ENCODE measurements at regions not wholly inside any gene's neighbourhood (a gene's known extent, or its start where the extent isn't known, plus 50 kb on each side); places are given as distances from the start of the nearest gene placed in this dataset.

- TF ChIP-seq, protein P1, sequence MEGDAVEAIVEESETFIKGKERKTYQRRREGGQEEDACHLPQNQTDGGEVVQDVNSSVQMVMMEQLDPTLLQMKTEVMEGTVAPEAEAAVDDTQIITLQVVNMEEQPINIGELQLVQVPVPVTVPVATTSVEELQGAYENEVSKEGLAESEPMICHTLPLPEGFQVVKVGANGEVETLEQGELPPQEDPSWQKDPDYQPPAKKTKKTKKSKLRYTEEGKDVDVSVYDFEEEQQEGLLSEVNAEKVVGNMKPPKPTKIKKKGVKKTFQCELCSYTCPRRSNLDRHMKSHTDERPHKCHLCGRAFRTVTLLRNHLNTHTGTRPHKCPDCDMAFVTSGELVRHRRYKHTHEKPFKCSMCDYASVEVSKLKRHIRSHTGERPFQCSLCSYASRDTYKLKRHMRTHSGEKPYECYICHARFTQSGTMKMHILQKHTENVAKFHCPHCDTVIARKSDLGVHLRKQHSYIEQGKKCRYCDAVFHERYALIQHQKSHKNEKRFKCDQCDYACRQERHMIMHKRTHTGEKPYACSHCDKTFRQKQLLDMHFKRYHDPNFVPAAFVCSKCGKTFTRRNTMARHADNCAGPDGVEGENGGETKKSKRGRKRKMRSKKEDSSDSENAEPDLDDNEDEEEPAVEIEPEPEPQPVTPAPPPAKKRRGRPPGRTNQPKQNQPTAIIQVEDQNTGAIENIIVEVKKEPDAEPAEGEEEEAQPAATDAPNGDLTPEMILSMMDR (IDR thresholded peaks at IDR 0.05 in 2 of 3, conservative IDR thresholded peaks at IDR 0.05 in 1 of 3; ENCODE audit: borderline replicate concordance in 1 of 3, insufficient read depth in 1 of 3, low read depth in 2 of 3, low read length in 2 of 3) = no peak
- TF ChIP-seq SP1 (IDR thresholded peaks at IDR 0.05; ENCODE audit: low read depth) (no peak), ZNF274 (IDR thresholded peaks at IDR 0.05; ENCODE audit: low read depth, low read length) (no peak), SIN3A (IDR thresholded peaks at IDR 0.05; ENCODE audit: low read depth) (no peak), CBX3 (IDR thresholded peaks at IDR 0.05; ENCODE audit: low read depth) (no peak)
These were observed 88.3 kb upstream of the MYLIP start for GRCh38 chr6:16040628-16040974.
